CD14-positive monocyte (primary cell): ENCODE measurements at regions not wholly inside any gene's neighbourhood (a gene's known extent, or its start where the extent isn't known, plus 50 kb on each side); places are given as distances from the start of the nearest gene placed in this dataset.

Experiments
- DNase-seq, 3 donors: peaks; one replicate each; pipeline ENCODE4 v3.0.0-alpha.2; 2011 to 2022
- H2AFZ ChIP-seq: 2 replicates; pipeline ENCODE4 v1.6.0; 2012; ENCODE audit warnings: mild to moderate bottlenecking, low read depth, low read length, inconsistent platforms; ENCODE audit not compliant: insufficient read depth, poor library complexity, severe bottlenecking
- H3K27ac ChIP-seq, 2 donors: 1 replicate in 1 of 2; 2 replicates in 1 of 2; pipeline ENCODE4 v1.5.1; 2012 to 2013; ENCODE audit warnings: low read length in 2 of 2, control low read depth in 1 of 2, inconsistent platforms in 1 of 2, low read depth in 1 of 2, mild to moderate bottlenecking in 1 of 2
- H3K27me3 ChIP-seq, 2 donors: one replicate each; pipeline versions ENCODE4 v1.6.0 to v1.6.1; 2011 to 2013; ENCODE audit warnings: low read length in 2 of 2; ENCODE audit not compliant: control insufficient read depth in 2 of 2, insufficient read depth in 2 of 2
- H3K36me3 ChIP-seq, 2 donors: replicated peaks in 1 of 2; 1 replicate in 1 of 2; 2 replicates in 1 of 2; pipeline versions ENCODE4 v1.5.1 to v1.6.1; 2012 to 2013; ENCODE audit warnings: low read length in 2 of 2, control low read depth in 1 of 2, inconsistent platforms in 1 of 2, mild to moderate bottlenecking in 1 of 2; ENCODE audit not compliant: insufficient read depth in 2 of 2, control insufficient read depth in 1 of 2
- H3K4me1 ChIP-seq, 2 donors: 1 replicate in 1 of 2; 2 replicates in 1 of 2; pipeline versions ENCODE4 v1.5.1 to v1.6.1; 2012 to 2013; ENCODE audit warnings: low read length in 2 of 2, control low read depth in 1 of 2, inconsistent platforms in 1 of 2, mild to moderate bottlenecking in 1 of 2, moderate library complexity in 1 of 2; ENCODE audit not compliant: insufficient read depth in 2 of 2, control insufficient read depth in 1 of 2
- H3K4me2 ChIP-seq: replicated peaks from 2 replicates; pipeline ENCODE3; 2012; ENCODE audit warnings: low read length, moderate library complexity, mild to moderate bottlenecking; ENCODE audit not compliant: poor library complexity, severe bottlenecking; ENCODE audit errors: extremely low read depth
- H3K4me3 ChIP-seq, 3 experiments: fragments of 200-600 bp in 1 of 3; sonication (generic) in 1 of 3; replicated peaks in 1 of 3; 1 replicate in 2 of 3; 2 replicates in 1 of 3; pipeline ENCODE4 v1.5.1; 2011 to 2013; ENCODE audit warnings: low read length in 3 of 3, mild to moderate bottlenecking in 3 of 3, control low read depth in 2 of 3, low read depth in 2 of 3, inconsistent platforms in 1 of 3, moderate library complexity in 1 of 3
- H3K79me2 ChIP-seq: 2 replicates; pipeline ENCODE4 v1.6.0; 2012; ENCODE audit warnings: mild to moderate bottlenecking, control low read depth, inconsistent platforms, low read length, moderate library complexity; ENCODE audit not compliant: insufficient read depth
- H3K9ac ChIP-seq: 2 replicates; pipeline ENCODE4 v1.6.0; 2017; ENCODE audit warnings: low read length, mild to moderate bottlenecking; ENCODE audit not compliant: insufficient read depth, poor library complexity, severe bottlenecking
- H3K9me3 ChIP-seq, 2 donors: replicated peaks in 1 of 2; 1 replicate in 1 of 2; 2 replicates in 1 of 2; pipeline versions ENCODE4 v1.5.1 to v1.6.1; 2012 to 2013; ENCODE audit warnings: low read length in 2 of 2, control low read depth in 1 of 2; ENCODE audit not compliant: control insufficient read depth in 1 of 2, insufficient read depth in 1 of 2
- H4K20me1 ChIP-seq: 2 replicates; pipeline ENCODE4 v1.6.0; 2012; ENCODE audit warnings: mild to moderate bottlenecking, low read length, control low read depth, moderate library complexity; ENCODE audit not compliant: insufficient read depth
- H3K27ac Mint-ChIP-seq, 7 donors: one replicate each; pipeline ENCODE4 v1.8.0; 2020; ENCODE audit warnings: mild to moderate bottlenecking in 7 of 7, mixed read lengths in 7 of 7, moderate library complexity in 6 of 7, inconsistent platforms in 2 of 7
- H3K27me3 Mint-ChIP-seq, 3 donors: one replicate each; pipeline ENCODE4 v1.8.0; 2021 to 2022; ENCODE audit warnings: low read depth in 3 of 3, mild to moderate bottlenecking in 3 of 3, mixed read lengths in 3 of 3, moderate library complexity in 3 of 3, inconsistent platforms in 1 of 3
- H3K36me3 Mint-ChIP-seq, 2 donors: one replicate each; pipeline ENCODE4 v1.8.0; 2020; ENCODE audit warnings: mixed read lengths in 2 of 2, inconsistent platforms in 1 of 2, mild to moderate bottlenecking in 1 of 2
- H3K4me1 Mint-ChIP-seq: one replicate; pipeline ENCODE4 v1.8.0; 2020; ENCODE audit warnings: mild to moderate bottlenecking, mixed read lengths
- H3K4me3 Mint-ChIP-seq, 2 donors: one replicate each; pipeline ENCODE4 v1.8.0; 2020; ENCODE audit warnings: mild to moderate bottlenecking in 2 of 2, mixed read lengths in 2 of 2, moderate library complexity in 1 of 2
- H3K9me3 Mint-ChIP-seq, 7 donors: one replicate each; pipeline ENCODE4 v1.8.0; 2020 to 2022; ENCODE audit warnings: mixed read lengths in 7 of 7, mild to moderate bottlenecking in 6 of 7, moderate library complexity in 6 of 7, inconsistent platforms in 2 of 7
- CTCF ChIP-seq: fragments of 200-600 bp; IDR thresholded peaks from one replicate; pipeline ENCODE4 v1.8.0; 2022; ENCODE audit warnings: antibody characterized with exemption, mild to moderate bottlenecking
- WGBS: methylation state at CpG from one replicate; pipeline ENCODE4 v1.1.5; 2013; ENCODE audit warnings: missing lambda C conversion rate; ENCODE audit not compliant: insufficient coverage; 5-methylcytosine and 5-hydroxymethylcytosine counted together
- intact Hi-C, 2 donors: fragments of 100-400 bp; cut with micrococcal nuclease; formaldehyde crosslinking; loops; one replicate each; pipeline versions ENCODE4 v1.15.0 to v1.15.1; 2023

GRCh38 chr7:84611391-84611790 lies 416.8 kb upstream of the SEMA3A start:
- Histone ChIP-seq H3K4me1 (no peaks in the 10 kb centered on the region), H3K9me3 (no peaks in the 10 kb centered on the region), H3K79me2 (no peaks in the 10 kb centered on the region), H4K20me1 (no peaks in the 10 kb centered on the region), H3K4me3 (no peak overlapping the region), H3K27me3 (no peaks in the 10 kb centered on the region), H3K9ac (no peak overlapping the region), H2AFZ (no peak overlapping the region), H3K27ac (no peak overlapping the region), H3K4me2 (no peak overlapping the region), H3K36me3 (no peaks in the 10 kb centered on the region)
- Mint-ChIP-seq H3K4me1 (no peaks in the 10 kb centered on the region), H3K4me3 (no peak overlapping the region), H3K9me3 (peaks cover 0 to 4% (median 0%) of the 10 kb centered on the region in 7 donors), H3K36me3 (no peaks in the 10 kb centered on the region), H3K27me3 (peaks cover 0 to 2% (median 0%) of the 10 kb centered on the region in 3 donors), H3K27ac (no peak overlapping the region)
- DNase-seq: no peak
- intact Hi-C loops: no loop called here
- no CpG with 5 or more reads among the region's 2 CpGs for WGBS
- no peak for TF ChIP-seq CTCF

GRCh38 chr7:84610390-84610789 lies 415.8 kb upstream of the SEMA3A start:
- intact Hi-C loops: no loop called here
- H3K9me3 ChIP-seq: no peaks in the 10 kb centered on the region
- Mint-ChIP-seq H3K4me1 (no peaks in the 10 kb centered on the region), H3K9me3 (peaks cover 0 to 4% (median 0%) of the 10 kb centered on the region in 7 donors), H3K4me3 (no peak overlapping the region), H3K27me3 (peaks cover 0 to 2% (median 0%) of the 10 kb centered on the region in 3 donors), H3K36me3 (no peaks in the 10 kb centered on the region), H3K27ac (no peak overlapping the region)
- no peaks in the 10 kb centered on the region for H3K27me3 ChIP-seq
- H4K20me1 ChIP-seq: no peaks in the 10 kb centered on the region
- no peaks in the 10 kb centered on the region for H3K36me3 ChIP-seq
- H3K4me1 ChIP-seq: no peaks in the 10 kb centered on the region
- no peak overlapping the region for H2AFZ ChIP-seq
- no peak overlapping the region for H3K4me3 ChIP-seq
- H3K9ac ChIP-seq: no peak overlapping the region
- no peak for DNase-seq
- 100% methylated on average over 2 of the region's 4 CpGs for WGBS
- H3K4me2 ChIP-seq: no peak overlapping the region
- no peak for TF ChIP-seq CTCF
- H3K79me2 ChIP-seq: no peaks in the 10 kb centered on the region
- H3K27ac ChIP-seq: no peak overlapping the region
